ENCODE measurements at regions not wholly inside any gene's neighbourhood (a gene's known extent, or its start where the extent isn't known, plus 50 kb on each side); places are given as distances from the start of the nearest gene placed in this dataset.

- no peak for TF ChIP-seq CTCF (IDR thresholded peaks at IDR 0.05; ENCODE audit: low read length)
- no peak for TF ChIP-seq EZH2 (IDR thresholded peaks at IDR 0.05; ENCODE audit: borderline replicate concordance, low read length)
Observed at GRCh38 chr6:40249935-40250334, 315.7 kb upstream of the MOCS1 start.

Data from OCI-LY1 (cell line).